Osteoblast (primary cell): ENCODE measurements at regions not wholly inside any gene's neighbourhood (a gene's known extent, or its start where the extent isn't known, plus 50 kb on each side); places are given as distances from the start of the nearest gene placed in this dataset.

ENCODE experiments used
- DNase-seq: peaks from one replicate; pipeline ENCODE4 v3.0.0; 2011; ENCODE audit warnings: low spot score, mixed read lengths; ENCODE audit not compliant: insufficient read length; ENCODE audit errors: missing footprints
- H2AFZ ChIP-seq: 2 replicates; pipeline ENCODE4 v1.6.0; 2011; ENCODE audit warnings: mild to moderate bottlenecking, low read length
- H3K27ac ChIP-seq: 2 replicates; pipeline ENCODE4 v1.5.1; 2011; ENCODE audit warnings: mild to moderate bottlenecking, low read depth, low read length, moderate library complexity
- H3K27me3 ChIP-seq: 2 replicates; pipeline ENCODE4 v1.6.0; 2012; ENCODE audit warnings: mild to moderate bottlenecking, control low read depth, inconsistent platforms, low read length, moderate library complexity; ENCODE audit not compliant: insufficient read depth
- H3K36me3 ChIP-seq: 2 replicates; pipeline ENCODE4 v1.5.1; 2011; ENCODE audit warnings: mild to moderate bottlenecking, low read length, control low read depth, moderate library complexity; ENCODE audit not compliant: insufficient read depth
- H3K4me1 ChIP-seq: 2 replicates; pipeline ENCODE4 v1.5.1; 2011; ENCODE audit warnings: mild to moderate bottlenecking, low read length, control low read depth, moderate library complexity; ENCODE audit not compliant: insufficient read depth
- H3K4me2 ChIP-seq: 2 replicates; pipeline ENCODE4 v1.6.0; 2011; ENCODE audit warnings: mild to moderate bottlenecking, low read length; ENCODE audit not compliant: insufficient read depth
- H3K4me3 ChIP-seq: fragments of 200-600 bp; sonication (generic); 3 replicates; pipeline ENCODE4 v1.5.1; 2012; ENCODE audit warnings: mild to moderate bottlenecking, low read length, inconsistent platforms; ENCODE audit not compliant: insufficient read depth
- H3K79me2 ChIP-seq: 2 replicates; pipeline ENCODE4 v1.6.0; 2012; ENCODE audit warnings: mild to moderate bottlenecking, low read length, control low read depth, inconsistent platforms; ENCODE audit not compliant: insufficient read depth
- H3K9me3 ChIP-seq: 2 replicates; pipeline ENCODE4 v1.5.1; 2011; ENCODE audit warnings: low read depth, low read length, control low read depth
- H4K20me1 ChIP-seq: 2 replicates; pipeline ENCODE4 v1.6.0; 2012; ENCODE audit warnings: mild to moderate bottlenecking, low read length, control low read depth; ENCODE audit not compliant: insufficient read depth
- CTCF ChIP-seq: IDR thresholded peaks from 2 replicates; pipeline ENCODE4 v1.5.1; 2011; ENCODE audit warnings: mild to moderate bottlenecking, low read depth, low read length, moderate library complexity; ENCODE audit errors: extremely low read depth

- H3K27ac ChIP-seq: no peak overlapping the region
- no peak for TF ChIP-seq CTCF
- no peak overlapping the region for H2AFZ ChIP-seq
These were observed 153.9 kb upstream of the SPAG17 start for GRCh38 chr1:118338936-118339335.

GRCh38 chr1:118337346-118337745, 152.3 kb upstream of the SPAG17 start:
- Histone ChIP-seq H3K9me3 (no peaks in the 10 kb centered on the region), H3K4me1 (peaks cover 47% of the 10 kb centered on the region), H2AFZ (no peak overlapping the region), H3K4me3 (no peak overlapping the region), H3K27ac (no peak overlapping the region), H3K79me2 (no peaks in the 10 kb centered on the region), H3K27me3 (no peaks in the 10 kb centered on the region), H3K4me2 (no peak overlapping the region), H3K36me3 (no peaks in the 10 kb centered on the region), H4K20me1 (no peaks in the 10 kb centered on the region)
- no peak for DNase-seq
- no peak for TF ChIP-seq CTCF

More at GRCh38 chr1:118338936-118339335, 153.9 kb upstream of the SPAG17 start:
- Histone ChIP-seq H3K9me3 (no peaks in the 10 kb centered on the region), H3K36me3 (no peaks in the 10 kb centered on the region), H3K4me2 (no peak overlapping the region), H3K4me3 (no peak overlapping the region), H4K20me1 (no peaks in the 10 kb centered on the region), H3K4me1 (peaks cover 47% of the 10 kb centered on the region), H3K27me3 (no peaks in the 10 kb centered on the region), H3K79me2 (no peaks in the 10 kb centered on the region)
- DNase-seq: no peak

GRCh38 chr1:118335331-118335732, 150.3 kb upstream of the SPAG17 start:
- Histone ChIP-seq H2AFZ (no peak overlapping the region), H3K4me3 (no peak overlapping the region), H3K4me1 (peaks cover 38% of the 10 kb centered on the region), H3K79me2 (no peaks in the 10 kb centered on the region), H3K9me3 (no peaks in the 10 kb centered on the region), H4K20me1 (no peaks in the 10 kb centered on the region), H3K36me3 (no peaks in the 10 kb centered on the region), H3K27ac (no peak overlapping the region), H3K27me3 (no peaks in the 10 kb centered on the region), H3K4me2 (no peak overlapping the region)
- no peak for DNase-seq
- no peak for TF ChIP-seq CTCF

- TF ChIP-seq CTCF: no peak
- no peaks in the 10 kb centered on the region for H3K9me3 ChIP-seq
- H3K79me2 ChIP-seq: no peaks in the 10 kb centered on the region
- H2AFZ ChIP-seq: no peak overlapping the region
- no peak overlapping the region for H3K27ac ChIP-seq
- H3K4me3 ChIP-seq: no peak overlapping the region
- no peaks in the 10 kb centered on the region for H3K27me3 ChIP-seq
- H3K36me3 ChIP-seq: no peaks in the 10 kb centered on the region
- no peak for DNase-seq
- H4K20me1 ChIP-seq: no peaks in the 10 kb centered on the region
- no peak overlapping the region for H3K4me2 ChIP-seq
- peaks cover 35% of the 10 kb centered on the region for H3K4me1 ChIP-seq
These were observed 149.5 kb upstream of the SPAG17 start for GRCh38 chr1:118334506-118334905.
